ENCODE measurements at regions not wholly inside any gene's neighbourhood (a gene's known extent, or its start where the extent isn't known, plus 50 kb on each side); places are given as distances from the start of the nearest gene placed in this dataset.

DNA sequence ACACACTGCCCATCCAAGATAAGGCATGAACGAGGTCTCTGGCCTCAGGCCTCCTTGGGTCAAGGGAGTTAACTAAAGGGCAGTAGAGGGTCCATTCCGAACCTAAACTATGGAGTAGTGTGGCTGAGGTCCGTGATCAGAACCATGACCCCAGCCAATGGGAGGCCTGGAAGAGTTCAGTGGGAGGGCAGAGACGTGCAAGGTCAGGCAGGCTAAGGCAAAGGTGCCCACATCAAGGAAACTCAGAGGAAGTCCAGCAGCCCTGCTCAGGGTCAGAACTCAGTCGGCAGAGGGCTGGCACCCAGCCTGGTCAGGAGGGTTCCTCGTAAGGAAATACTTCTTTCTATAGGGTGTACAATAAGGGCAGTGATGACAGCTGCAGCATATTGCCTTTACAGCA lies 152.2 kb downstream of the SOD2 start:
- TF ChIP-seq POLR2A (IDR thresholded peaks at IDR 0.05; ENCODE audit: low read length) (no peak), GATA1 (IDR thresholded peaks at IDR 0.05; ENCODE audit: low read depth, low read length) (no peak)
